Heart left ventricle (tissue), 16 donors: ENCODE measurements at regions not wholly inside any gene's neighbourhood (a gene's known extent, or its start where the extent isn't known, plus 50 kb on each side); places are given as distances from the start of the nearest gene placed in this dataset.

Experiments used
- ATAC-seq, 4 donors: fragments of 200-7000 bp; cut with Tn5 transposase; one replicate each; pipeline ENCODE4 v1.9.1; 2020 to 2022; ENCODE audit warnings: moderate library complexity in 4 of 4, mild to moderate bottlenecking in 3 of 4, moderate number of reproducible peaks in 1 of 4
- DNase-seq, 5 donors: peaks; one replicate each; pipeline ENCODE4 v3.0.0-alpha.2; 2020
- H3K27ac ChIP-seq, 12 donors: fragments of 200-600 bp; sonication (generic) in 4 of 12; one replicate each; pipeline versions ENCODE4 v1.5.0 to v1.8.0; 2016 to 2022; ENCODE audit warnings: mild to moderate bottlenecking in 2 of 12
- H3K27me3 ChIP-seq, 9 donors: fragments of 200-600 bp; sonication (generic) in 2 of 9; one replicate each; pipeline versions ENCODE4 v1.5.1 to v1.8.0; 2016 to 2022; ENCODE audit warnings: mild to moderate bottlenecking in 3 of 9
- H3K36me3 ChIP-seq, 9 donors: fragments of 200-600 bp; sonication (generic) in 2 of 9; one replicate each; pipeline versions ENCODE4 v1.5.0 to v1.8.0; 2018 to 2022; ENCODE audit warnings: mild to moderate bottlenecking in 2 of 9
- H3K4me1 ChIP-seq, 12 donors: fragments of 200-600 bp; sonication (generic) in 4 of 12; one replicate each; pipeline versions ENCODE4 v1.5.0 to v1.8.0; 2016 to 2022; ENCODE audit warnings: mild to moderate bottlenecking in 3 of 12
- H3K4me3 ChIP-seq, 12 donors: fragments of 200-600 bp; sonication (generic) in 4 of 12; one replicate each; pipeline versions ENCODE4 v1.5.0 to v1.8.0; 2017 to 2022; ENCODE audit warnings: mild to moderate bottlenecking in 9 of 12, moderate library complexity in 4 of 12
- H3K9me3 ChIP-seq, 12 donors: fragments of 200-600 bp; sonication (generic) in 4 of 12; one replicate each; pipeline versions ENCODE4 v1.5.0 to v1.8.0; 2016 to 2022; ENCODE audit warnings: mild to moderate bottlenecking in 1 of 12
- CTCF ChIP-seq, 12 donors: fragments of 200-600 bp; sonication (generic) in 4 of 12; IDR thresholded peaks; one replicate each; pipeline versions ENCODE4 v1.5.0 to v1.8.0; 2018 to 2022; ENCODE audit warnings: antibody characterized with exemption in 12 of 12, mild to moderate bottlenecking in 5 of 12
- POLR2A ChIP-seq, 2 donors: fragments of 450-650 bp; IDR thresholded peaks; one replicate each; pipeline ENCODE4 v1.6.1; 2017; ENCODE audit warnings: antibody characterized with exemption in 2 of 2, mild to moderate bottlenecking in 2 of 2, moderate library complexity in 2 of 2
- WGBS, 4 donors: extraction: QIAGEN DNeasy Blood & Tissue Kit in 2 of 4; methylation state at CpG; one replicate each; pipeline versions ENCODE4 v1.1.5 to v1.1.7; 2013 to 2018; 5-methylcytosine and 5-hydroxymethylcytosine counted together
- intact Hi-C, 10 donors: fragments of 100-400 bp; cut with DNase I; formaldehyde crosslinking; loops; one replicate each; pipeline versions ENCODE4 v1.11.1 to v1.14.2; 2022
- donor health status: ischemic (EF 13 %, LVEDD 7.1; RV severe dilation, severe dysfunction).
- donor health status: healthy with polysubstance abuse.
- donor health status: DM: no; HTN: yes; CAD: no.
- donor health status: DM: no; HTN: no; CAD: no.
- donor health status: ischemic (EF 25% LVEDD 6.9; RV normal size, moderate dysfunction).
- donor health status: ischemic (EF 25% LVEDD 5.7; RV mildly dilated, moderate dysfunction).
- donor health status: healthy.
- donor health status: DM: yes; HTN: yes; CAD: no.
- donor health status: ischemic (EF 35%, LVEDD 5.7; RV mildly dilated, moderate dysfunction).
- donor health status: nonischemic (EF 11% LVEDD 7.7; RV severe dilation, severe dysfunction).
- donor health status: DM: yes; HTN: yes; CAD: no.
- donor health status: PGD.
- donor health status: ischemic (EF 29% LVEDD 5.4; RV normal size, mild dysfunction).
- donor health status: nonischemic (EF 23%, LVEDD 6.1; RV moderate dilation, normal function).

- no peak for ATAC-seq
- peaks cover 0 to 1% (median 0%) of the 10 kb centered on the region in 9 donors for H3K27me3 ChIP-seq
- no peak for DNase-seq
- H3K27ac ChIP-seq = no peak overlapping the region
- no peaks in the 10 kb centered on the region for H3K4me1 ChIP-seq
- no peaks in the 10 kb centered on the region for H3K9me3 ChIP-seq
- intact Hi-C loops = loop anchor here in 1 of 10 donors (10.0 kb wide), 1 partner anchor 60 kb away; no protein-coding TSS in a partner anchor
- TF ChIP-seq CTCF (IDR thresholded peaks at IDR 0.05) = no peak
- TF ChIP-seq POLR2A (IDR thresholded peaks at IDR 0.05) = no peak
- no peak overlapping the region for H3K4me3 ChIP-seq
- no peaks in the 10 kb centered on the region for H3K36me3 ChIP-seq
These were observed 131.1 kb upstream of the PPP2R3A start for GRCh38 chr3:135834465-135834864.

- TF ChIP-seq CTCF (IDR thresholded peaks at IDR 0.05) = no peak
- no peak for TF ChIP-seq POLR2A (IDR thresholded peaks at IDR 0.05)
- H3K4me1 ChIP-seq = no peaks in the 10 kb centered on the region
- no peaks in the 10 kb centered on the region for H3K36me3 ChIP-seq
- DNase-seq = no peak
- peaks cover 0 to 3% (median 0%) of the 10 kb centered on the region in 9 donors for H3K27me3 ChIP-seq
- no peaks in the 10 kb centered on the region for H3K9me3 ChIP-seq
- no peak overlapping the region for H3K4me3 ChIP-seq
- intact Hi-C loops = loop anchor here in 1 of 10 donors (10.0 kb wide), 1 partner anchor 57 kb away; no protein-coding TSS in a partner anchor
- WGBS, 4 donors = 67 to 78% (median 74%) methylated on average over 5 of the region's 5 CpGs
- H3K27ac ChIP-seq = no peak overlapping the region
- ATAC-seq = no peak
These were observed 127.4 kb upstream of the PPP2R3A start for GRCh38 chr3:135837977-135838631.

- no peak overlapping the region for H3K27ac ChIP-seq
- no peak for ATAC-seq
- no peak for TF ChIP-seq POLR2A (IDR thresholded peaks at IDR 0.05)
- TF ChIP-seq CTCF (IDR thresholded peaks at IDR 0.05) = no peak
- peaks cover 0 to 4% (median 0%) of the 10 kb centered on the region in 9 donors for H3K27me3 ChIP-seq
- DNase-seq = no peak
- intact Hi-C loops = no loop called here
- WGBS, 4 donors = 55 to 81% (median 71%) methylated on average over 1 of the region's 1 CpG
- H3K4me3 ChIP-seq = no peak overlapping the region
- H3K4me1 ChIP-seq = no peaks in the 10 kb centered on the region
- H3K36me3 ChIP-seq = no peaks in the 10 kb centered on the region
- no peaks in the 10 kb centered on the region for H3K9me3 ChIP-seq
These were observed 125.1 kb upstream of the PPP2R3A start for GRCh38 chr3:135840436-135840835.

- Histone ChIP-seq H3K27ac (no peak overlapping the region), H3K4me3 (no peak overlapping the region), H3K36me3 (no peaks in the 10 kb centered on the region), H3K4me1 (no peaks in the 10 kb centered on the region), H3K27me3 (peaks cover 0 to 4% (median 0%) of the 10 kb centered on the region in 9 donors), H3K9me3 (peaks cover 0 to 6% (median 0%) of the 10 kb centered on the region in 12 donors)
- TF ChIP-seq CTCF (IDR thresholded peaks at IDR 0.05) (no peak), POLR2A (IDR thresholded peaks at IDR 0.05) (no peak)
- intact Hi-C loops = no loop called here
- DNase-seq (no peak), ATAC-seq (no peak)
These were observed 121.1 kb upstream of the PPP2R3A start for GRCh38 chr3:135844386-135844785.
